DMS53 treated with DMSO at 0.1 percent for 48 hours (cell line): ENCODE measurements at regions not wholly inside any gene's neighbourhood (a gene's known extent, or its start where the extent isn't known, plus 50 kb on each side); places are given as distances from the start of the nearest gene placed in this dataset.

Experiments used
- DNase-seq: peaks from one replicate; lab custom pipeline; 2025; ENCODE audit not compliant: unreplicated experiment; lab: John Stamatoyannopoulos, UW

DNA sequence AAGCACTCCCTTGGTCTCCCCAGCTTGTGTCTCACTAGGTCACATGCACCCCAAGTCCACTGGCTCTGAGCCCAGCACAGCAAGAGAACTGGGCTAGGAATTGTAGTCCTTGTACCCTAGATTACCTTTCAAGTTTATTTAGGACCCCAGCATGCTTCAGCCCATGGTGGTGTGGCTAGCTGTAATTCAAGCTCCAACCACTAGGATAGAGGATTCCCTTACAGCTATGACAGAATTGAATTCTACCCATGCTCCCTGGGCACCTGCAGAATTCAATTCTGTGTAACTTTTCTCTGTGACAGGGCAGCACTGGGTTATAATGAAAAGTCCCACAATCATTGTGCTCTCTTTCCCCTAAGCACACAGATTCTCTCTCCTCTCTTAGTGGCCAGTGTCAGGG lies 253.8 kb upstream of the DMD start:
- DNase-seq: no peak

DNA sequence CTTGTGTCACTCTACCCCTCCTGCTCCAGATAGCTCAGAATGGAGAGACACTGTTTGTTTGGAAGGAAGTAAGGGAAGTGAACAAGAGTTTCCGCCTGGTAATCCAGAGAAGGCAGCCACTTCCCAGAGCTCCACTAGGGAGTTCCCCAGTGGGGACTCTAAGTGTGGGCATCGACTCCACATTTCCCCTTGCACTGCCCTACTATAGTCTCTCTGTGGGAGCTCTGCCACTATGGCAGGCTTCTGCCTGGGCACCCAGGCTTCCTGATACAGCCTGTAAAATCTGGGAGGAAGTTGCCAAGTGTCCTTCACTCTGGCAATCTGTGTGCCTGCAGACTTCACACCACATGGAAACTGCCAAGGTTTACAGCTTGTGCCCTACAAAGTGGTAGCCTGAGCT lies 245.8 kb upstream of the DMD start:
- DNase-seq: no peak

DNA sequence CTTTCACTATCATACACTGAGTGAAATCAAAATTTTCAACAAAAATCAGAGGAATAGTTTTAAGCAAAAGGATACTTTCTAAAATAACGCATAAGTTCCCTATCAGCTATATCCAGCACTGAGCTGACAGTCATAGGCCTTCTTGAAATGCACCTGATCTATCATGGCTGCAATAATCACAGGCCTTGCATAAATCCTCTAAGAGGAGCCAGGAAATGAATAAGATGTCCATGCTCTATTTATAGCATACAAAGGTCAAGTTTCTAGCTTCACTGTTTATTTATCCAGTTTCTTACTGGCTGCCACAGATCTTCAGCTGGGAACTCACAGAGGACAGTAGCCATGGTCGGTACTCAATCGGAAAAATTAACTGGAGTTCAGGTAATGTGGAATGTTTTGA lies 235.9 kb upstream of the DMD start:
- DNase-seq: no peak

DNA sequence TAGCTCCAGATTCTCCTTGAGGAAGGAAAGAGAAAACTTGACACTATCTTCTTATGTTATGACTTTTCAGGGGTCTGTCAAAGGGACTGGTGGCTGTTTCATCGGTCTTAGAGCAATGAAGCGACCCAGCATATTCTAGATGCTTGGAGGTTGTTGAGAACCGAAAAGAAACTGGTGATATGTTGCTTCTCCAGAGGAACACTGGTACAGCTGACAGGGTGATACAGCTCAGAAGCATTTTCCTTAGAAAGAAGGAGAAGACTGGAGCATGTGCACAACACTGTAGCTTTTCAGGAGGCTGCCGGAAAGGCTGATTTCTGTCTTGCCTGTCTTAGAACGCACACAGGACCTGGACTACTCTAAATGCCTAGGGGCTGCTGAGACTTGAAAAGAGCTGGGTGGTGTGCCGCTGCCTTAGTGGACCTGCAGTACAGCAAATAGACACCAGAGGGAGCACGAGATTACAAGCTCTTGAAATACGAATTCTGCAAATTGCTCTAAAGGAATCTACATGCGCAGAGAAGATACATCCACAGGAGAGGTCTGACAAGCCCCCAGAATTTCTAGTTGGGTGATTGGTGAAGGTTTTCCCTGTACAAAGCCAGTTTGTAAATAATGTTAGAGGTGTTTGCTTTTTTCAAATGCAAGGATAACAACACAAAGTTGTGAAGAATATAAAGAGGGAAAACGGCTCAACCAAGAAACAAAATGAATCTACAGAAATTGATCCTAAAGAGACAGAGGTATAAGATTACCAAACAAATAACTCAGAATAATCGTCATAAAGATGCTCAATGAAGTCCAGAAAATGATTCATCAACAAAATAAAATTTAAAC lies 223.1 kb upstream of the DMD start:
- DNase-seq: peak; percentile 25

DNA sequence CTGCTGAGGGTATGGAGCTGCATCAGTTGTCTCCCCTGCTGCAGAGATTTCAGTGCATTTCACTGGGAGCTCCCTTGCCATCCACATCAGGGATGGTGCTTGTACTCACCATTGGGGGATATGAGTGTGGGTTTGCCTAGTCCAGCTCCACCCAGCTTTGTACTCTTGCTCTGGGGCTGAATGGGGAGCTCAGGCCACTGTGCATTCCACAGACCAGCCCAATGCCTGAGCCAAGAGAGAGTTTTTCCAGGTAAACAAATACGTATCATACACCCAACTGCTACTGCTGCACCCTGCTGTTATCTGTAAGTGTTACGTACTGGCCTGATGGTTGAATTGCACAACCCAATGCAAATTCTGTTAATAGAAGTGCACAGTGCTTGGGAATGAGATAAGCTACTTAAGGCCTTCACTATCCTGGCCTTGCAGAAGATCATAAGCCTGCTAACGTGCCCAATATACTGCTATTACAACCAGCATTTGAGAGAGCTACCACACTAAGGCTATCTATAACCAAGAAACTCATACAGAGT lies 205.0 kb upstream of the DMD start:
- no peak for DNase-seq

DNA sequence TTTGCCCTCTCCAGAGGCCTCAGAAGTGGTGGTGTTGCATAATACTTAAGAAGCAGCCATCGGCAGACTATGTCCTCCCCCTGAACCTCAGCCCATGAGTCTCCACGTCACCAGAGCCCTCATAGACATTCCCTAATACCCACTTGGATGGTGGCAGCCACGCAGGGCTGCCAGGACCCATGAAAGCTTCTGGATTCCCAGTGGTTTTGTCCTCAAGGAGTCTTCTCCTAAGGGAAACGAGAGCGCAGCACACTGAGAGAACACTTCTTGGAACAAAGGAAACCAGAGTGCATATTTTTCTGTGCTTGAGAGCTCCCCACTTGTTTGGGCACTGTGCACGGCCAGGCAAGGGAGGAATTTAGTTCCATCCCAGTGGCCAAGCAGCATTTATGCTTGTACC lies 204.1 kb upstream of the DMD start:
- no peak for DNase-seq

DNA sequence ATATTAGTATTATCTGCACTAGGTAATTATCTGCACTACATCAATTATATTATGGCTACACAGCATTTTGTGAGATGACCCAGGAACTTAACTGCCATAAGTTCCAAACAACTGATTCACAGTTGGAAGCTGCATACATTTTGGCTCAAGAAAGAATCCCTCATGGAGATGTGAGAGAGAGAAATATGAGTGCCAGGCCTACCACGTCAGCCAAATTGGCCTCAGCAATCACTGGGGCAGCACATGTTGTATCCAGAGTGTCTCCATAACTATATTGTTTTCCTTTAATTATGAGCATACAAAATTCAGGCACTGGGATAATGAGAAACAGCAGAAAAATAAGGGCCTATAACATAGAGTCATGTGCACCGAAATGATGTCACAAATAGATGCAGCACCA lies 174.2 kb upstream of the DMD start:
- DNase-seq: no peak

DNA sequence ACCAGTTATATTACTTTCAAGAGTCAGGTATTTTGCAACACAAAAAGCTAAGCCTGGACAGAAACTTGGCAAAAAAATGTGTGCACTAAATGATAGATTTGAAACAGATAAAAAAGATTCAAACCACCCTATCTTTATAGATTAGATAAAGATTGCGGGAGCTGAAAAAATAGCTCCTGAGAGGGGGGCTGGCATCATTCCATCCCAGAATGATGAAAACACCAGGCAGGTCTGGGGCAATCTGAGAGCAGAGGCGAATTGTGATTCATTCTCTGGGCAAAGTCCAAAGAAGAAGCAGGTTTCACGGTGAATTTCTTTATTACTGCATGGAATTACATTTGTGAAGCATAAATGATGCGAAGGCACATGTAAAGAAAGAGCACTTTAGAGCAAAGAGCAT lies 168.5 kb upstream of the DMD start:
- DNase-seq: no peak

DNA sequence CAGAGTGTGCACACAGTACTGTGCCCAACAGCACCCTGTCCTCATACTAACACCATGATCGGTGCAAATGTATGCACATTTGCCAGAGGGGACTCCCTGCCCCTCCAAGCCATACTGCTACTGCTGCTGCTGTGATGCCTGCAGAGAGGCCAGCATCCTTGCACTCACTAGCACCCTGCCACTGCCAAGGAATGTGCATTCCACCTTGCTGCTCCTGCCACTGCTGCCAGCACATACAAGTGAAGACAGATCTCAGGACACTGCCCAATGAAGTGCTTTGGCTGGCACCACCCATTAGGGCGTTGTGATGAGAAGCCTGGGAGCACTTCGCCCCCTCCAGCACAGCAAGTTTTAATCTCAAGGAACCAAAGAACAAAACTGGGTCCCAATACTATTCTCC lies 146.3 kb upstream of the DMD start:
- no peak for DNase-seq

DNA sequence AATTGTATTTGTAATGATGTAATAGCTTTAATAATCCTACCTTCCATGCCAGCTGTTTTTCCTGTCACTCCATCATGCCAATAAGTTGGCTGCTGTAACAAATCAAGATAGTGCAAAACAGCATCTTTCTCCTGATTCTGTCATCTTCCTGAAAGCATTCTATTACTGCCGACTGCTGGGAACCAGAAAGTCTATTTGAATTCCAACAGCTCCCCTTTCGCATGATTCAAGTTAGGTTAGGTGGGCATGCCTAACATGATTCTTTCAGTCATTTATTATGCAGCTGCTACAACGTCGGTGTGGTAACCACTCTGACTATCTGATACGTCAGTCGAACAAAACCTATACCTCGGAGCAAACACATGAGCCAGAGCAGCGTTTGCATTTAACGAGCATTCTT lies 127.9 kb upstream of the DMD start:
- peak; percentile 2 for DNase-seq

DNA sequence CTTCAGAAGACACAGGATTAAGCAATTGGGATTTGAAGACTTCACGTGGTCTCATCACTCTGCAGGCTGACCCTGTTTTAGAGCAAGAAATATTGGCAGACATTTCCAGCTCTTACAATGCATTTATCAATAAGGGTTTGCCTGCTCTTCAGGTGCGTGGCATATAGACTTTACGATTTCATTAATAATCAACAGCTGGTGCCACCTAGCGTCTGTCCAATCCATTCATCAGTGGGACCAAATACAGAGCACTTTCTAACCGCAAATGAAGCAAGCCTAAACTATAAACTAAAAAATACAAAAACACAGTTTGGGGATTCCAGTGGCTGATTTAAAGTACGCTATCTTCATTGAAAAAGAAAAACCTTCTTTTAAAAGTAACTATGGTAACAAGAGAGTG lies 125.4 kb upstream of the DMD start:
- DNase-seq: peak; percentile 41

DNA sequence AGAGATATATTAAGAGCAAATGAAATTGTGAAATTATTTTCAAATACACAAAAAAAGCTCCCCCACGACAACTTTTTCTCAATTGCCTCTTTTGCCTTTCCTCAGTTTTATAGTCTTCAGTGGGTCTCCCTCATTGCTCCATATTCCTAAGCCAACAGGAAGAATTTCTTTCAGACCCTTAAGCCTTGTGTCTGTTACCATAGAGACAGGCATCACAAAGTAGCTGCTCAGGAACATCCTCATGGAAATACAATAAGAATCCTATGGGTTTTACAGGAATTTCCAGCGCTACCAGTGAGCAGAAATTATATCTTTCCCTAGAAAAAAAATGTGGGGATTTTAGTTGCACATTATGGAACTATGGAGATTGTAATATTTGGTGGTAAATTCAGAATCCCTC lies 121.9 kb upstream of the DMD start:
- no peak for DNase-seq

DNA sequence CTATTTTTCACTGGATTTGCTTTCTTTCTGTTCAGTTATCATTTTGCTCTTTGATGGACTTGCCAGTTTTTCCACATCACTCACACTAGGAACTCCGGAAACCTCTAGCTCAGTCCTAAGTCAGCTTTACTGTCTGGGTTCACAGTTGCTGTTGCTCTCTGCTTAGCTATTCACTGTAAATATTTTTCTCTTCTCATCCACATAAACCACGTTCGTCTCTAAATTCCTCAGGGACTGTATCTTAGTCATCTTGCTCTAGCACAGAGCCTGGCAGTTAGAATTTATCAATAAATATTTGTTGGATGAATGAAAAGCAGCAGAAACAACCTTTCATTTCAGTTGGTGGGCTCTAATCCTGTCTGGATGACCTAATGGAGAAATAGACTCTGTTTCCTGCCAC lies 119.4 kb upstream of the DMD start:
- DNase-seq: no peak

DNA sequence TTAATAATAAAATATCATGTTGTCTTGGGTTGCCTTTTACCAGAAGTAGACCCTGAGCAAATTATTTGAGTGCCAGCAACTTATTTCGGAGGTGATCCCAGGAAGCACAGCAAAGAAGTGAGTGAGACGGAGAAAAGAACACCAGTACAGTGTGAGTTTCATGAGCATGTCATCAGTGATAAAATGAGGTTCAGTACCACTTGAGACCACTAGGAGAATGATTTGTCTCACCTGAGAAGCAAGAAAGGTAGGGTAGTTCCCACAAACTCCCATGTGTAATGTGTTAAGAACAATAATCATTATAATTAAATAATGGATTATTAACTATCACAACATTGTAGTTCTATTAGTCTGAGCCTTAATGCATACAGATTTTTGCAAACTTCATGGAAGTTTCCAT lies 112.8 kb upstream of the DMD start:
- no peak for DNase-seq

DNA sequence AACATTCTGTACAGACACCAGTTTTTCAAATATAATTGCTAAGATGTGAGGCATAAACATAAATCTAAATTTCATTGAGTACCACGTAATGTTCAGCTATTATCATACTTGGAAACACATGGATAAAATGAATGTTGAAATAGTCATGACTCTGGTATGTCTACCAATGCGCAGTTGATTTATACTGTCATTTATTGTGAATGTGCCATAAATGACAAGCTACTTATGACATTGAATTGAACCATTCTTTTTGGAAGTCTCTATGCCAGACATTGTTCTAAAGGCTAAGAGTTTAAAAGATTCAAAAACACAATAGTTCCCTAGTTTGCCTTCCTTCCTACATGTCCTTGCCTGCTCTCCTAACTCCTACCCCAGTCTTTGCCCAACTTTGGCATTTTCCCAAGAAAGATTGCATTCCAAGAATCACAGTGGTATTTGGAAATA lies 96.6 kb upstream of the DMD start:
- no peak for DNase-seq

DNA sequence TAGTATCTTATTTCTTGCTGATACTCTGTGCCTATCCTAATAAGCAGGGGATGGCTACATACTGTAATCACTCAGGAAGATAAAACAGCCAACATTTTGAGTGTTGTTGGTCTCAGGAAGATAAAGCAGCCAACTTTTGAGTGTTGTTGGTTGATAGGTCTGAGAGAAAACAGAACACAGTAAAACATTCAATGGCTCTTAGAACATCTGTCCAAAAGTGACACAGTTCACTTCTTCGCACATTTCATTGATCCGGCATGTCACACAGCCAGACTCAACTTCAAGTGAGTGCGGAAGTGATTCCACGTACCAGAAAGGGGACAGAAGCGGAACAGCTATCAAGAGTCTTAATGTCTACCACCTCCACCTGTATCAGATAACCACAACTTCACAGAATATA lies 87.3 kb upstream of the DMD start:
- DNase-seq: no peak

DNA sequence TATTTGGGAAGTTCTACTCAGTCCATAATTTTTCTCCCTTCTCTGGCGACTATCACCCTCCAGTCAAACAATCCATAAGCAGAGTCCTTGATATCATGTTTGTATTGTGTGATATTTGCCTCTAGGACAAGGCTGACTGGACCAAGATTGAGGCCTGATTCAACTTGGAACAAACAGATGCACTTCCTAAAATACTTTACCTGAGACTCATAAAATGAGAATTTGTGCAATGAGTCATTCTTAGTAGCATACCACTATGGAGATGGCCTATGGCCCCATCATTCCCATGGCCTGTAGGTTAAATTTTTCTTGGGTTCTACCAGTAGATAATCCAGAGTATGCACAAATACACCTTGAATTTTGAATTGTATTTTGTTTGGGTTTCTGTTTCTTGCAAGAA lies 74.2 kb upstream of the DMD start:
- DNase-seq: no peak

DNA sequence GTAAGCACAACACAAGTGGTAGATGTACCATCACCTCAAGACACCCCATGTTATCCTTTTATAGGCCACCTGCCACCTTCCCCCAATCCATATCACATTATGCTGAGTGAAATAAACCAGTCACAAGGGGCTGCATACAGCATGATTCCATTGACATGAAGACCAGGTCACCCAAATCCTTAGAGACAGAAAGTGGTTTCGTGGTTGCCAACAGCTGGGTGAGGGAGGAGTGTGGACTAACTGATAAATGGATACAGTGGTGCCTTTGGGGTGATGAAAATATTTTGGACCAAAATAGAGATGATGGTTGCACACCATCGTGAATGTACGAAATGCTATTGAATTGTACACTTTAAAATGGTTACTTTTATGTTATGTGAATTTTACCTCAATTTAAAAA lies 65.7 kb upstream of the DMD start:
- no peak for DNase-seq

DNA sequence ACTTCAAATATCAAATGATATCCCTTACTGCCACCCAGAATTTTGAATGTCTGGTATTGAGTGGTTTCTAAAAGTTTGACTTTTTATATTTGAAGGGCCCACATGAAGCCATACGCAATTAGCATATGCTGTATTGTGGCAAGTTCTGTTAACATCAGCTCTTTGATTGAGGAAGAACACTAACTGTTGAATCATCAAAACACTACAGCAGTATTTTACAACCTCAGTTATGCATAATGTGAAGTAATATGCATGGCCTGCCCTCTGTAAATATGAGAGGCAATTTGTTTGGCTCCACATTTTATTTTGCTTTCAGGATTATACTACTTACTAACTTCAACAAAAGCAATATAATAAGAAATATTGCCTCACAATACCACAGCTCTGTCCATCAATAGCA lies 62.2 kb upstream of the DMD start:
- DNase-seq: no peak

DNA sequence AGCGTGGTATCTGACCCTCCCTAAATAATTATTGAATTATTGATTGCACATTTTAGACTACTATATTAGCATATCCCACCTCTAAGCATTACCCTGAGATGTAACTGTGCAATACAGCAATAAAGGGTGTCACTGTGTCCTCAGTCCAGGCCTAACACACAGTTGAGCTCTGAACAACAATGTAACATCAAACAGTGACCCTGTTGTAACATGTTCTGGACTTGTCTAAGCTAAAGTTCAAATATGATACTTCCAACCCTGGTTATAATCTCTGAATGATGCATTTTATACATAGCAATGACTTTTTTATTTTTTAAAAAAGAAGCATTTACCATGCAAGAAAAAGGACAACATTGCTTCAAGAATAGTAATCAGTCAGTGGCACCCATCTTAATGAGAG lies 61.6 kb upstream of the DMD start:
- DNase-seq: no peak
